Mammary epithelial cell (primary cell): ENCODE measurements at regions not wholly inside any gene's neighbourhood (a gene's known extent, or its start where the extent isn't known, plus 50 kb on each side); places are given as distances from the start of the nearest gene placed in this dataset.

Experiments
- EZH2 ChIP-seq: IDR thresholded peaks from 2 replicates; pipeline ENCODE4 v1.6.1; 2012; ENCODE audit warnings: low read length, inconsistent platforms, borderline replicate concordance
- TF ChIP-seq, protein P1 (sequence below), 2 donors: IDR thresholded peaks in 1 of 2; conservative IDR thresholded peaks in 1 of 2; 2 replicates each; pipeline ENCODE4 v1.5.1; 2011 to 2012; ENCODE audit warnings: inconsistent platforms in 2 of 2, low read length in 2 of 2, mild to moderate bottlenecking in 2 of 2, control low read depth in 1 of 2, low read depth in 1 of 2; ENCODE audit not compliant: insufficient read depth in 1 of 2; ENCODE audit errors: extremely low read depth in 1 of 2

DNA sequence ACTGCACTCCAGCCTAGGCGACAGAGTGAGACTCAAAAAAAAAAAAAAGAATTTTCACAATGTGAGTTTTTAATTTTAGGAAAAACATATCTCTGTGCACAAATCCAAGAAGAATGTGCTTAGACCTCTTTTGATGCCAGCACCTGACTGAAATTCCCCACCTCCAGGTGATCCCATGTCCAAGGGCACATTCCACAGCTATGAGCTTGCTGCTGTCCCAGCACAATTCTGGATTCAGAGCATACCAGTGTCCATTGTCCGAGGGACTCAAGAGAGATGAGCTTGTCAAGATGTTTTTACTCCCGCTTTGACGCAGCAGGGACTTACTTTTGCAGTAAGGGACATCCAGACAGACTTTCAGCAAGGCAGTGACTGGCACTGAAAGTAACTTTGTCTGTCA is 489.1 kb upstream of the ACVR2A start:
- TF ChIP-seq, protein P1, sequence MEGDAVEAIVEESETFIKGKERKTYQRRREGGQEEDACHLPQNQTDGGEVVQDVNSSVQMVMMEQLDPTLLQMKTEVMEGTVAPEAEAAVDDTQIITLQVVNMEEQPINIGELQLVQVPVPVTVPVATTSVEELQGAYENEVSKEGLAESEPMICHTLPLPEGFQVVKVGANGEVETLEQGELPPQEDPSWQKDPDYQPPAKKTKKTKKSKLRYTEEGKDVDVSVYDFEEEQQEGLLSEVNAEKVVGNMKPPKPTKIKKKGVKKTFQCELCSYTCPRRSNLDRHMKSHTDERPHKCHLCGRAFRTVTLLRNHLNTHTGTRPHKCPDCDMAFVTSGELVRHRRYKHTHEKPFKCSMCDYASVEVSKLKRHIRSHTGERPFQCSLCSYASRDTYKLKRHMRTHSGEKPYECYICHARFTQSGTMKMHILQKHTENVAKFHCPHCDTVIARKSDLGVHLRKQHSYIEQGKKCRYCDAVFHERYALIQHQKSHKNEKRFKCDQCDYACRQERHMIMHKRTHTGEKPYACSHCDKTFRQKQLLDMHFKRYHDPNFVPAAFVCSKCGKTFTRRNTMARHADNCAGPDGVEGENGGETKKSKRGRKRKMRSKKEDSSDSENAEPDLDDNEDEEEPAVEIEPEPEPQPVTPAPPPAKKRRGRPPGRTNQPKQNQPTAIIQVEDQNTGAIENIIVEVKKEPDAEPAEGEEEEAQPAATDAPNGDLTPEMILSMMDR (conservative IDR thresholded peaks at IDR 0.05 in 1 of 2, IDR thresholded peaks at IDR 0.05 in 1 of 2; ENCODE audit: extremely low read depth in 1 of 2, insufficient read depth in 1 of 2, low read depth in 1 of 2, low read length in 2 of 2): no peak
- TF ChIP-seq EZH2: no peak
